Type B pancreatic cell (in vitro differentiated cells): ENCODE measurements at regions not wholly inside any gene's neighbourhood (a gene's known extent, or its start where the extent isn't known, plus 50 kb on each side); places are given as distances from the start of the nearest gene placed in this dataset.

Experiments used
- DNase-seq: peaks from one replicate; pipeline ENCODE4 v3.0.0; 2021; ENCODE audit warnings: mixed read lengths; ENCODE audit not compliant: unreplicated experiment; ENCODE audit errors: extremely low spot score
- H3K27ac Mint-ChIP-seq: 2 replicates; pipeline ENCODE4 v1.8.0; 2021; ENCODE audit warnings: mild to moderate bottlenecking, mixed read lengths
- H3K27me3 Mint-ChIP-seq: 2 replicates; pipeline ENCODE4 v1.8.0; 2021; ENCODE audit warnings: mixed read lengths
- H3K36me3 Mint-ChIP-seq: 2 replicates; pipeline ENCODE4 v1.8.0; 2021; ENCODE audit warnings: mixed read lengths
- H3K4me1 Mint-ChIP-seq: one replicate; pipeline ENCODE4 v1.8.0; 2021; ENCODE audit warnings: mixed read lengths; ENCODE audit not compliant: unreplicated experiment
- H3K4me3 Mint-ChIP-seq: 2 replicates; pipeline ENCODE4 v1.8.0; 2021; ENCODE audit warnings: mild to moderate bottlenecking, mixed read lengths
- H3K9me3 Mint-ChIP-seq: 2 replicates; pipeline ENCODE4 v1.8.0; 2021; ENCODE audit warnings: mixed read lengths
- TF ChIP-seq, protein P1 (sequence below): fragments of 200-600 bp; sonication (generic); conservative IDR thresholded peaks from 2 replicates; pipeline ENCODE4 v1.5.0; 2021; ENCODE audit warnings: antibody characterized with exemption, mild to moderate bottlenecking

DNA sequence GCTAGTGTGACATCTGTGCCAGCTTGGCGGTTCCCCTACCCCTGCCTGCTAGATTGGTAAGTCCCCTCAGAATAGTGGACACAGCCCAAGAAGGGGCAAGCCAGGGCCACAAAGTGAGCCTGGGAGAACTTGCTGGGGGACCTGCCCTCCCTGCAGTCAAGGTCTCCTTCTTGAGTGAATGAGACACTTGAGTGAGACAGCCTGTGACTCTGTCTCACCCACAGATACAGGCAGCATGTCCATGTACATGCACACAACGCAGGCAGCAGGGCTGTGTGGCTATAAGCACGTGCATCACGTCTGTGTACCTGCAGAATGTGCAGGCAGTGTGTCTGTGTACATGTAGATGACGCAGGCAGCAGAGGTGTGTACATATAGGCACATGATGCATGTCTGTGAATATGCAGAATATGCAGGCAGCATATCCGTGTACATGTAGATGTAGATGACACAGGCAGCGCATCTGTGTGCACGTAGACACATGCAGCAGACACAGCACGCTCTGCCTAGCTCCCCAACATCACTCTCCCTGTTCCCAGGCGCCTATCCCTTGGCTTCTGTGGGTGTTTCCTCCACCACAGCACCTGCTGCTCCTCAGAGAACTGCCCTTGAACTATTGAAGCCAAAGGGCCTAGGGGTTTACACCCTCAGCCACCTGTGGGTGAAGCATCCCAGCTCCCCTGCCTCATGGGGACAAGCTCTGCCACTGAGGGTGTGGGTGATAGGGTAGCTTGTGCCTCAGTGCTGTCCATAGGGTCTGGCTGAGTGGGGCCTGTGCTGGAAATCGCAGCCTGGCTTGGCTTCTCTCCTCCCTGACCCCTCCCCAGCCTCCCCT is 147.2 kb upstream of the TWIST2 start:
- H3K9me3 Mint-ChIP-seq = no peaks in the 10 kb centered on the region
- H3K27ac Mint-ChIP-seq = no peak overlapping the region

DNA sequence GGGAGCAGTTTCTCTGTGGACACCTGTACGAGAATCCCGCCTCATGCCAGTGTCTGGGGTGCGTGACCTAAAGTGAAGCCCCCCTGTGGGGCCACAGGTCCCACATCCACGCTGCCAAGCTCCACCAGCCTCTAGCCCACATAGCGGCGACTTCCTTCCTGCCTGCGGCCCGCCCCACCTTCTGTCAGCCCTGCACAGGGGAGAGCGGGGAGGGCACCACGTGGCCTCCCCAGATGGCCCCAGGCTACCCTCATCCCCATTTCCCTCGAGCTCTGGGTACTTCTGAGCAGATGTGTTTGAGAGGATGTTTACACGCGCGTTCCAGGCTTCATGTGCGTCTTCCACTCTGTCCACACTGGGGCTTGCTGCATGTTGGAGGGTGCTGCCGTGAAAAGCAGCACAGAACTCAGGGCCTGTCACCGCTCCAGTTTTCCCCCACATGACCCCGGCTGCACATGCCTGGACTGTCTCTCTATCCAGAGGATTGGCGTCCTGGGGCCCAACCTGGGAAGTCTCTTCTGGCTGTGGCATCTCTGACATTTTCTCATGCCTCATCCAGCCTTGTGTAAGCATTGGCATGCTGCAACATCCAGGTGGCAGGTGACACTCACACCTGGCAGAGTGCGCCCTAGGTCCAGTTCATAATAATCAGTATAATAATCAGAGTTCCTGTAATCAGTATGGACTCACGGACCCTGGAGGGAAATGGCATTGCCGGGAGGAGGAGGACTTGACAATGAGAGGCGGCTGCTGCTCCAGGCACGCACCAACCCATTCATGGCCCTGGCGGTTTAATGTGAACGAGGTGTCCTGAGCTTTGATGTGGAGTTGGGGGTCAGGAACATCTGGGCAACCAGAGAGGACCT is 146.3 kb upstream of the TWIST2 start:
- DNase-seq = no peak
- Mint-ChIP-seq H3K4me3 (no peak overlapping the region), H3K9me3 (no peaks in the 10 kb centered on the region), H3K27ac (no peak overlapping the region), H3K27me3 (peaks cover 5% of the 10 kb centered on the region), H3K4me1 (peaks cover 9% of the 10 kb centered on the region), H3K36me3 (no peaks in the 10 kb centered on the region)
- TF ChIP-seq, protein P1, sequence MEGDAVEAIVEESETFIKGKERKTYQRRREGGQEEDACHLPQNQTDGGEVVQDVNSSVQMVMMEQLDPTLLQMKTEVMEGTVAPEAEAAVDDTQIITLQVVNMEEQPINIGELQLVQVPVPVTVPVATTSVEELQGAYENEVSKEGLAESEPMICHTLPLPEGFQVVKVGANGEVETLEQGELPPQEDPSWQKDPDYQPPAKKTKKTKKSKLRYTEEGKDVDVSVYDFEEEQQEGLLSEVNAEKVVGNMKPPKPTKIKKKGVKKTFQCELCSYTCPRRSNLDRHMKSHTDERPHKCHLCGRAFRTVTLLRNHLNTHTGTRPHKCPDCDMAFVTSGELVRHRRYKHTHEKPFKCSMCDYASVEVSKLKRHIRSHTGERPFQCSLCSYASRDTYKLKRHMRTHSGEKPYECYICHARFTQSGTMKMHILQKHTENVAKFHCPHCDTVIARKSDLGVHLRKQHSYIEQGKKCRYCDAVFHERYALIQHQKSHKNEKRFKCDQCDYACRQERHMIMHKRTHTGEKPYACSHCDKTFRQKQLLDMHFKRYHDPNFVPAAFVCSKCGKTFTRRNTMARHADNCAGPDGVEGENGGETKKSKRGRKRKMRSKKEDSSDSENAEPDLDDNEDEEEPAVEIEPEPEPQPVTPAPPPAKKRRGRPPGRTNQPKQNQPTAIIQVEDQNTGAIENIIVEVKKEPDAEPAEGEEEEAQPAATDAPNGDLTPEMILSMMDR = no peak

More for the DNA sequence above, 147.2 kb upstream of the TWIST2 start:
- DNase-seq = no peak
- no peak overlapping the region for H3K4me3 Mint-ChIP-seq
- H3K36me3 Mint-ChIP-seq = no peaks in the 10 kb centered on the region
- peaks cover 5% of the 10 kb centered on the region for H3K27me3 Mint-ChIP-seq
- peaks cover 10% of the 10 kb centered on the region for H3K4me1 Mint-ChIP-seq
- TF ChIP-seq, protein P1 = no peak

DNA sequence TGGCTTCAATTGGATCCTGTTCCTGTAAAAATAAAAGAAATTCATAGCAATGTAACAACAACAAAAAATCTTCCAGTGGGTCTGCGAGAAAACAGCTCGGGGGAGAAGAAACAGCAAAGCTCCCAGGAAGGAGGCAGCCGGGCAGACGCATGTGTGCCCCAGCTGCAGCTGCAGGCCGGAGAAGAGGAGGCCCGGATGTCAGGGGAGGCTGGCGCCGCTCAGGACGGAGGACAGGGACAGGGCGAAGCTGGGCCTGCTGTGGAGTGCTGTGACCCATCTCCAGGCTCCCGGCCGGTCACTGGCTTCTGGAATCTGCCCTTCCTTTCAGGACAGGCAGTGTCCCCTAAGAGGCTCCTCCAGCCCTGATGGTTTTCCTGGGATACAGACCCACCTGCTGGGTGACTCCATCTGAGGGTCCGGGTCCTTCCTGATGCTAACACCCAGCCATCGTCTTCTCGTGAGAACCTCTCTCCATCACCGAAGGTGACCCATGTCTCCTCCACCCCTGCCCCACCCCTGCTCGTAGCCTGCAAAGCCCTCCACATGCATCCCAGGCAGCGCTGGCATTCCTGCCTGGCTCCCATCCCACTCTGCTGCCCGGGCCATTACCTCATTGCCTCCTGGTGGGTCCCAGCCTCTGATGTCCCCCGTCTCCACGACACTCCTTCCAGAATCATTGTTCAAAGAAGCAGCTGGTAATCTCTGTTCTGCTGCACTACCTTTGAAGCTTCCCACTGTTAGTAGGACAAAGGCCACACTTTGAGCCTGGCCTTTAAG is 145.4 kb upstream of the TWIST2 start:
- Mint-ChIP-seq H3K27ac (peak overlapping the region; percentile 2), H3K36me3 (no peaks in the 10 kb centered on the region), H3K4me3 (no peak overlapping the region), H3K4me1 (peaks cover 9% of the 10 kb centered on the region), H3K9me3 (no peaks in the 10 kb centered on the region), H3K27me3 (peaks cover 5% of the 10 kb centered on the region)
- peak; percentile 62 for DNase-seq
- TF ChIP-seq, protein P1 = no peak

DNA sequence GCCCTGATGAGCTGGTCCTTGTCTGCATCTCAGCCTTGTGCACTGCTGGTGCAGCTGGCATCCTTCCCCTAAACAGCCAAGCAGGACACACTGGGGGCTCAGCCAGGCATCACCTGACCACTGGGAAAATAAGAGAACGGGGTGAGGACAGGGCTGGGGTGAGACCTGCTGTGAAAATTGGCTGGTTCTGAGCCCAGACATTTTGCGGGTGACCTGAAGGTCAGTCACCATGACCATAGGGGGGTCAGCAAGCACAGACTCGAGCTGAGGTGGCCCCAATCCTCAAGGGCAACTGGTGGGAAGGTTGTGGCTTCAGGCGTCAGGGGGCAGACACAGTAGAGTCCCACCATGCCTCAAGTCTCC is 144.9 kb upstream of the TWIST2 start:
- TF ChIP-seq, protein P1 = no peak
- Mint-ChIP-seq H3K4me1 (peaks cover 9% of the 10 kb centered on the region), H3K36me3 (no peaks in the 10 kb centered on the region), H3K4me3 (no peak overlapping the region), H3K9me3 (no peaks in the 10 kb centered on the region), H3K27ac (peak overlapping the region; percentile 2), H3K27me3 (peaks cover 5% of the 10 kb centered on the region)
- peak; percentile 49 for DNase-seq

DNA sequence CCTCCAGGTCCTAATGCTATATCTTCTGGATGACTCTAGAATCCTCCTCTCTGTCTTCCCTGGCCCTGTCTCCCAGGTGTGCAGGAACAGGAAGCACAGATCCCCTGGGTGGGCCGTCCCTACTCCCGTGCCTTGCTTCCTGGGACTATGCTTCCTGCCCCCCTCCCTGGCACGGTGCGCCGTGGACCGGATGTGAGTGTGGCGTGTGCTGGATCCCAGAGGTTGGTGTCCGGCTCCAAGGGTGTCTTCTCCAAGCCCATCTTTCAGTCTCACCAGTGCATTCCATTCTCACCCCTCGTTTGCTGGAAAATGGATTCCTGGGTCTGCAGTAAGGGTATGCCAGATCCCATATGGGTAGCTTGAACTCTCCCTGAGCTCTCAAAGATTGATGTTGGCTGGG is 144.4 kb upstream of the TWIST2 start:
- Mint-ChIP-seq H3K4me1 (peaks cover 9% of the 10 kb centered on the region), H3K27me3 (peaks cover 5% of the 10 kb centered on the region), H3K36me3 (no peaks in the 10 kb centered on the region), H3K4me3 (no peak overlapping the region), H3K9me3 (no peaks in the 10 kb centered on the region), H3K27ac (no peak overlapping the region)
- TF ChIP-seq, protein P1 = no peak
- peak; percentile 59 for DNase-seq
